Fibroblast of lung (primary cell): ENCODE measurements at regions not wholly inside any gene's neighbourhood (a gene's known extent, or its start where the extent isn't known, plus 50 kb on each side); places are given as distances from the start of the nearest gene placed in this dataset.
"Not testable (repeated sequence)": the region's sequence is repeated elsewhere in the genome, so short reads cannot be mapped to it uniquely, and the experiment has no call there.

ENCODE experiments used
- DNase-seq, 2 donors: peaks; one replicate each; pipeline versions ENCODE4 v3.0.0 to v3.0.0-alpha.2; 2010; ENCODE audit warnings: low read depth in 2 of 2
- H2AFZ ChIP-seq: 2 replicates; pipeline ENCODE4 v1.5.1; 2012; ENCODE audit warnings: low read length, control low read depth, inconsistent platforms
- H3K27ac ChIP-seq: 2 replicates; pipeline ENCODE4 v1.5.1; 2011; ENCODE audit warnings: low read length, control low read depth; ENCODE audit not compliant: insufficient read depth
- H3K27me3 ChIP-seq: 2 replicates; pipeline ENCODE4 v1.5.1; 2011; ENCODE audit warnings: mild to moderate bottlenecking, low read length; ENCODE audit not compliant: control insufficient read depth, insufficient read depth
- H3K36me3 ChIP-seq: 2 replicates; pipeline ENCODE4 v1.5.1; 2011; ENCODE audit warnings: low read length; ENCODE audit not compliant: control insufficient read depth, insufficient read depth
- H3K4me1 ChIP-seq: 2 replicates; pipeline ENCODE4 v1.5.1; 2011; ENCODE audit warnings: low read length; ENCODE audit not compliant: control insufficient read depth, insufficient read depth; ENCODE audit errors: extremely low read depth
- H3K4me2 ChIP-seq: 2 replicates; pipeline ENCODE4 v1.5.1; 2011; ENCODE audit warnings: low read length, control low read depth; ENCODE audit not compliant: insufficient read depth; ENCODE audit errors: extremely low read depth
- H3K4me3 ChIP-seq, 4 experiments: fragments of 200-600 bp in 1 of 4; sonication (generic) in 1 of 4; replicated peaks in 1 of 4; 2 replicates each; pipeline ENCODE4 v1.5.1; 2011 to 2016; ENCODE audit warnings: low read length in 4 of 4, low read depth in 3 of 4, mild to moderate bottlenecking in 3 of 4, control low read depth in 2 of 4, inconsistent platforms in 1 of 4, mixed read lengths in 1 of 4; ENCODE audit not compliant: insufficient read depth in 1 of 4; ENCODE audit errors: control extremely low read depth in 1 of 4
- H3K79me2 ChIP-seq: 2 replicates; pipeline ENCODE4 v1.5.1; 2012; ENCODE audit warnings: mild to moderate bottlenecking, low read length, inconsistent platforms; ENCODE audit not compliant: control insufficient read depth, insufficient read depth
- H3K9ac ChIP-seq: 2 replicates; pipeline ENCODE4 v1.5.1; 2011; ENCODE audit warnings: mild to moderate bottlenecking, low read length, control low read depth; ENCODE audit not compliant: insufficient read depth
- H3K9me3 ChIP-seq: 2 replicates; pipeline ENCODE4 v1.5.1; 2012; ENCODE audit warnings: low read depth, low read length; ENCODE audit not compliant: control insufficient read depth, insufficient read depth
- H4K20me1 ChIP-seq: 2 replicates; pipeline ENCODE4 v1.5.1; 2011; ENCODE audit warnings: low read length; ENCODE audit not compliant: control insufficient read depth, insufficient read depth; ENCODE audit errors: extremely low read depth
- EZH2 ChIP-seq: IDR thresholded peaks from 2 replicates; pipeline ENCODE4 v1.5.1; 2012; ENCODE audit warnings: low read length, control low read depth, mild to moderate bottlenecking; ENCODE audit errors: missing control alignments
- TF ChIP-seq, protein P1 (sequence below), 2 donors: IDR thresholded peaks in 1 of 2; conservative IDR thresholded peaks in 1 of 2; 1 replicate in 1 of 2; 2 replicates in 1 of 2; pipeline ENCODE4 v1.5.1; 2011 to 2012; ENCODE audit warnings: low read length in 2 of 2, control low read depth in 1 of 2, inconsistent platforms in 1 of 2, low read depth in 1 of 2, mild to moderate bottlenecking in 1 of 2

- Histone ChIP-seq H3K27ac (no peak overlapping the region), H3K4me1 (no peaks in the 10 kb centered on the region), H4K20me1 (no peaks in the 10 kb centered on the region), H3K79me2 (no peaks in the 10 kb centered on the region), H3K36me3 (no peaks in the 10 kb centered on the region), H3K4me3 (no peak overlapping the region), H3K9ac (no peak overlapping the region), H3K9me3 (no peaks in the 10 kb centered on the region), H3K4me2 (no peak overlapping the region), H2AFZ (no peak overlapping the region), H3K27me3 (no peaks in the 10 kb centered on the region)
- no peak for TF ChIP-seq EZH2
- TF ChIP-seq, protein P1, sequence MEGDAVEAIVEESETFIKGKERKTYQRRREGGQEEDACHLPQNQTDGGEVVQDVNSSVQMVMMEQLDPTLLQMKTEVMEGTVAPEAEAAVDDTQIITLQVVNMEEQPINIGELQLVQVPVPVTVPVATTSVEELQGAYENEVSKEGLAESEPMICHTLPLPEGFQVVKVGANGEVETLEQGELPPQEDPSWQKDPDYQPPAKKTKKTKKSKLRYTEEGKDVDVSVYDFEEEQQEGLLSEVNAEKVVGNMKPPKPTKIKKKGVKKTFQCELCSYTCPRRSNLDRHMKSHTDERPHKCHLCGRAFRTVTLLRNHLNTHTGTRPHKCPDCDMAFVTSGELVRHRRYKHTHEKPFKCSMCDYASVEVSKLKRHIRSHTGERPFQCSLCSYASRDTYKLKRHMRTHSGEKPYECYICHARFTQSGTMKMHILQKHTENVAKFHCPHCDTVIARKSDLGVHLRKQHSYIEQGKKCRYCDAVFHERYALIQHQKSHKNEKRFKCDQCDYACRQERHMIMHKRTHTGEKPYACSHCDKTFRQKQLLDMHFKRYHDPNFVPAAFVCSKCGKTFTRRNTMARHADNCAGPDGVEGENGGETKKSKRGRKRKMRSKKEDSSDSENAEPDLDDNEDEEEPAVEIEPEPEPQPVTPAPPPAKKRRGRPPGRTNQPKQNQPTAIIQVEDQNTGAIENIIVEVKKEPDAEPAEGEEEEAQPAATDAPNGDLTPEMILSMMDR (conservative IDR thresholded peaks at IDR 0.05 in 1 of 2, IDR thresholded peaks at IDR 0.05 in 1 of 2; ENCODE audit: low read depth in 1 of 2, low read length in 2 of 2): no peak
- DNase-seq: no peak
Observed at GRCh38 chr11:96578379-96578778, 188.6 kb downstream of the JRKL start.

DNA sequence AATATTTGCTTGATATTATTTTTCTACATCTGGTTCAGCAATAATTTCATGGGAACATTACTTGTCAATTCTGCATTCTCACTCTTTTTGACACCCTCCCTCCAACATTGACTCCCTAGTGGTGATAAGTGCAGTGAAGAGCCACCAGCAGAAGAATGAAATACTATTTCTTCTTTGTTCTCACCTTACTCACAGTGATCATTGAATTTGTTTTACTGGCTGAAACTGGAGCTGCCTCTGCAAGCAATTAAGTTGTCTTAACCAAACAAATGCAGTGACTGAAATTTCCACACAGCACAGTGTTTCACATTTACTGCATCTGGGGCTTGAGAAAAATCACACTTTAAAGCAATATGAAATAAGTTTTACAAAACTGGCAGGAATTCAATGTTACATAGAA, 189.8 kb downstream of the JRKL start:
- Histone ChIP-seq H4K20me1 (no peaks in the 10 kb centered on the region), H3K4me1 (no peaks in the 10 kb centered on the region), H3K9me3 (no peaks in the 10 kb centered on the region), H3K4me3 (no peak overlapping the region), H3K27me3 (no peaks in the 10 kb centered on the region), H3K4me2 (no peak overlapping the region), H3K79me2 (no peaks in the 10 kb centered on the region), H3K36me3 (no peaks in the 10 kb centered on the region), H3K27ac (no peak overlapping the region), H2AFZ (no peak overlapping the region), H3K9ac (no peak overlapping the region)
- no peak for TF ChIP-seq EZH2
- TF ChIP-seq, protein P1 (conservative IDR thresholded peaks at IDR 0.05 in 1 of 2, IDR thresholded peaks at IDR 0.05 in 1 of 2; ENCODE audit: low read depth in 1 of 2, low read length in 2 of 2): no peak
- DNase-seq: no peak

DNA sequence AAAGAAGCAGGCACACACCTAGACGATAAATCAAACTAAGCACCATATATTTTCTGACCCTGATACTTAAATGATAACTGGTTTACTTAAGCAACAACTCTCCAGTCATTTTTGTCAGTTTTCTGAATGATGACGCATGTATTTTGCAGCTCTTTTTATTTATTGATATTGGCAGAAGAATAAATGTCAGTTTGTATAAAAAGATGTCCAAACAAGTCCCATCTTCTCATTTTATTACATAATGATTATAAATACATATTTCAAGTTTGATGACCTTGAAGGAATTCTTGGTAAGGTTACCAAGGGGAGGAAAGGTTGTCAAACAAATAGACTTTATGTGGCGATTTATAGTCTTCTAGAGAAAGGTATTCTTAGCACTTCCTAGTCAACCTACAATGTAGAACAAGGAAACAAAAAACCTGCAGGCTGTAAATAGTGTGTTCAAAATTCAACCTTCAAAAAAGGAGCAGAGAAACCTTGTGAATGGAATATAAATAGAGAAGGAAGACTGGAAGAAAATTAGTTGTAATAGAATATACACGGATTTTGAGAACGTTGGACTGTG, 190.7 kb downstream of the JRKL start:
- H3K4me2 ChIP-seq: no peak overlapping the region

DNA sequence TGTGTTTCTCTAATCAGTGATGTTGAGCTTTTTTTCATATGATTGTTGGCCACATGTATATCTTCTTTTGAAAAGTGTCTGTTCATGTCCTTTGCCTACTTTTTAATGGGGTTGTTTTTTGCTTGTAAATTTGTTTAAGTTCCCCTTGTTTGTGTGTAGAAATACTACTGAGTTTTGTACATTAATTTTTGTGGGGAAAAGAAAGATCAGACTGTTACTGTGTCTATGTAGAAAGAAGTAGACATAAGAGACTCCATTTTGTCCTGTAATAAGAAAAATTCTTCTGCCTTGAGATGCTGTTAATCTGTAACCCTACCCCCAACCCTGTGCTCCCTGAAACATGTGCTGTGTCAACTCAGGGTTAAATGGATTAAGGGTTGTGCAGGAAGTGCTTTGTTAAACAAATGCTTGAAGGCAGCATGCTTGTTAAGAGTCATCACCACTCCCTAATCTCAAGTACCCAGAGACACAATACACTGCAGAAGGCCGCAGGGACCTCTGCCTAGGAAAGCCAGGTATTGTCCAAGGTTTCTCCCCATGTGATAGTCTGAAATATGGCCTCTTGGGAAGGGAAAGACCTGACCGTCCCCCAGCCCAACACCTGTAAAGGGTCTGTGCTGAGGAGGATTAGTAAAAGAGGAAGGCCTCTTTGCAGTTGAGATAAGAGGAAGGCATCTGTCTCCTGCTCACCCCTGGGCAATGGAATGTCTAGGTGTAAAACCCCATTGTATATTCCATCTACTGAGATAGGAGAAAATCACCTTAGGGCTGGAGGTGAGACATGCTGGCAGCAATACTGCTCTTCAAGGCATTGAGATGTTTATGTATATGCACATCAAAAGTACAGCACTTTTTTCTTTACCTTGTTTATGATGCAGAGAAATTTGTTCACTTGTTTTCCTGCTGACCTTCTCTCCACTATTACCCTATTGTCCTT, 196.4 kb downstream of the JRKL start:
- H3K9me3 ChIP-seq, H2AFZ ChIP-seq, H3K4me2 ChIP-seq, H3K4me1 ChIP-seq, H3K4me3 ChIP-seq, H3K27ac ChIP-seq, H4K20me1 ChIP-seq, H3K9ac ChIP-seq, DNase-seq, H3K27me3 ChIP-seq, H3K79me2 ChIP-seq, H3K36me3 ChIP-seq: not testable (repeated sequence)

More for the DNA sequence above, 190.7 kb downstream of the JRKL start:
- TF ChIP-seq, protein P1 (conservative IDR thresholded peaks at IDR 0.05 in 1 of 2, IDR thresholded peaks at IDR 0.05 in 1 of 2; ENCODE audit: low read depth in 1 of 2, low read length in 2 of 2): no peak
- no peak for TF ChIP-seq EZH2
- Histone ChIP-seq H3K4me3 (no peak overlapping the region), H3K4me1 (no peaks in the 10 kb centered on the region), H4K20me1 (no peaks in the 10 kb centered on the region), H3K36me3 (no peaks in the 10 kb centered on the region), H3K27ac (no peak overlapping the region), H3K79me2 (no peaks in the 10 kb centered on the region), H3K27me3 (no peaks in the 10 kb centered on the region), H2AFZ (no peak overlapping the region), H3K9ac (no peak overlapping the region), H3K9me3 (no peaks in the 10 kb centered on the region)
- DNase-seq: no peak
